ENCODE measurements at regions not wholly inside any gene's neighbourhood (a gene's known extent, or its start where the extent isn't known, plus 50 kb on each side); places are given as distances from the start of the nearest gene placed in this dataset.

DNA sequence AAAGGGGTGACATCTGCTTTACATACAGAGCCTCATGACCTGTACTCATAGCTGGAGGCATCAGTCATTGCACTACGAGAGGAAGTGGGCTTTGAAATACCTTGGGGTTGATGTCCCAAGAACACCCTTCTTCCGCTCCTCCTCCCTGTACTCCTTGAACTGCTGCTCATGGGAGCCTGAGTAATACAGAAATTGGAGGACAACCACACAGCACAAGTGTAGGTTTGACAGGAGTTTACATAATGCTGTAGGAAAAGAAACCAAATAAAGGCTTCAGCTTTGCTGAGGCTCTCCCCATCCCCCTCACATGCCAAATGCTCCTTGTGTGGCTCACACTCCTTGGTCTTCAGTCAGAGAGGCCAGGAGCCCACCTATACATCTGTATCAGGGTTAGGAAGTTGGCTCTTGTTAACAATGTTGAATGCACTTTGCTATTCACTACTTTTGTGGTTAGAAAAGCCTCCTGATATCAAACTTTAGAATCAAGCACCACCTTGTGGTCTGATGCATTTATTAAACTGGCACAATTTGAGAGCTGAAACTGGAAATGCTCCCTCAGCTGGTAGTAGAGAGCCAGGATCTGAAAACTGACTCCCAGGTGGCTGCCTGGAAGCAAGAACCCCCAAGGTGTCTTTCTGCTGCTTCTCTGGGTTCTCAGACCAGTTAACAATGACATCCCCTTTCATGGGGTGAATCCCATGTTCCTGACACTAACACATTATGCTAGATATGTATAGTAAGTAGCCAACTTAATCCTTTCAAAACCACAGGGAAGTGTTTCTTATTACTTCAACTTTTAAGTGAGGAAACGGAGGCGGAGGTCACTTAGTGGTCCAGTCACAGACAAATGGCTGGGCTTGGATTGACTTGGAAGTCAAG, 56.2 kb upstream of the EDN1 start:
- Histone ChIP-seq H2AFZ (ENCODE audit: low read depth, low read length) (peak overlapping the region; percentile 8), H3K9me1 (replicated peaks; ENCODE audit: control insufficient read depth, extremely low read depth, insufficient read depth, low read length) (no peaks in the 10 kb centered on the region), H3K27ac (ENCODE audit: insufficient read depth, low read depth, low read length) (no peak overlapping the region), H4K20me1 (replicated peaks; ENCODE audit: control insufficient read depth, extremely low read depth, insufficient read depth, low read length) (no peaks in the 10 kb centered on the region), H3K9ac (replicated peaks; ENCODE audit: extremely low read depth, insufficient read depth, low read length) (no peak overlapping the region), H3K9me3 (replicated peaks; ENCODE audit: control insufficient read depth, insufficient read depth, low read length) (no peaks in the 10 kb centered on the region), H3K4me2 (ENCODE audit: insufficient read depth, low read length) (no peak overlapping the region), H3K79me2 (ENCODE audit: control insufficient read depth, insufficient read depth, low read length) (no peaks in the 10 kb centered on the region), H3K4me1 (ENCODE audit: control insufficient read depth, extremely low read depth, insufficient read depth, low read length) (no peaks in the 10 kb centered on the region), H3K4me3 (replicated peaks in 1 of 3; ENCODE audit: insufficient read depth in 1 of 3, low read depth in 1 of 3, low read length in 3 of 3) (no peak overlapping the region), H3K27me3 (ENCODE audit: control insufficient read depth in 2 of 2, insufficient read depth in 2 of 2, low read length in 2 of 2) (no peaks in the 10 kb centered on the region), H3K36me3 (ENCODE audit: control insufficient read depth in 2 of 2, extremely low read depth in 1 of 2, insufficient read depth in 2 of 2, low read length in 2 of 2) (no peaks in the 10 kb centered on the region)
- intact Hi-C loops (cut with micrococcal nuclease): loop anchor here (1.0 to 5.0 kb wide), 8 partner anchors 55 to 649 kb away; no protein-coding TSS in a partner anchor
- dilution Hi-C loops (cut with MboI; ENCODE audit: extremely low pct_ligation_motif_present, low sequenced_read_pairs): no loop called here
- DNase-seq (ENCODE audit: low read depth, low spot score) (peak; percentile 86), FAIRE-seq (peak; percentile 87)
- CTCF ChIA-PET: interaction anchor here (0.5 to 2.8 kb wide), 71 partner anchors 11 to 659 kb away, joined by 3 to 120 read pairs (median 4); partner anchors contain the start of genes EDN1 and HIVEP1
- POLR2A ChIA-PET: interaction anchor here (0.6 to 1.2 kb wide), 4 partner anchors 8 to 584 kb away, joined by 3 to 5 read pairs (median 3); no protein-coding TSS in a partner anchor
- no TSS peak for BruUV-seq (replicated peaks)
- TF ChIP-seq, protein P1, sequence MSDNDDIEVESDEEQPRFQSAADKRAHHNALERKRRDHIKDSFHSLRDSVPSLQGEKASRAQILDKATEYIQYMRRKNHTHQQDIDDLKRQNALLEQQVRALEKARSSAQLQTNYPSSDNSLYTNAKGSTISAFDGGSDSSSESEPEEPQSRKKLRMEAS (IDR thresholded peaks at IDR 0.05; ENCODE audit: insufficient read depth, insufficient read length): no peak
- TF ChIP-seq, protein P2, sequence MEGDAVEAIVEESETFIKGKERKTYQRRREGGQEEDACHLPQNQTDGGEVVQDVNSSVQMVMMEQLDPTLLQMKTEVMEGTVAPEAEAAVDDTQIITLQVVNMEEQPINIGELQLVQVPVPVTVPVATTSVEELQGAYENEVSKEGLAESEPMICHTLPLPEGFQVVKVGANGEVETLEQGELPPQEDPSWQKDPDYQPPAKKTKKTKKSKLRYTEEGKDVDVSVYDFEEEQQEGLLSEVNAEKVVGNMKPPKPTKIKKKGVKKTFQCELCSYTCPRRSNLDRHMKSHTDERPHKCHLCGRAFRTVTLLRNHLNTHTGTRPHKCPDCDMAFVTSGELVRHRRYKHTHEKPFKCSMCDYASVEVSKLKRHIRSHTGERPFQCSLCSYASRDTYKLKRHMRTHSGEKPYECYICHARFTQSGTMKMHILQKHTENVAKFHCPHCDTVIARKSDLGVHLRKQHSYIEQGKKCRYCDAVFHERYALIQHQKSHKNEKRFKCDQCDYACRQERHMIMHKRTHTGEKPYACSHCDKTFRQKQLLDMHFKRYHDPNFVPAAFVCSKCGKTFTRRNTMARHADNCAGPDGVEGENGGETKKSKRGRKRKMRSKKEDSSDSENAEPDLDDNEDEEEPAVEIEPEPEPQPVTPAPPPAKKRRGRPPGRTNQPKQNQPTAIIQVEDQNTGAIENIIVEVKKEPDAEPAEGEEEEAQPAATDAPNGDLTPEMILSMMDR (IDR thresholded peaks at IDR 0.05; ENCODE audit: extremely low read depth in 1 of 2, insufficient read depth in 1 of 2, low read depth in 1 of 2, low read length in 2 of 2): peak; percentile 59 to 73

DNA sequence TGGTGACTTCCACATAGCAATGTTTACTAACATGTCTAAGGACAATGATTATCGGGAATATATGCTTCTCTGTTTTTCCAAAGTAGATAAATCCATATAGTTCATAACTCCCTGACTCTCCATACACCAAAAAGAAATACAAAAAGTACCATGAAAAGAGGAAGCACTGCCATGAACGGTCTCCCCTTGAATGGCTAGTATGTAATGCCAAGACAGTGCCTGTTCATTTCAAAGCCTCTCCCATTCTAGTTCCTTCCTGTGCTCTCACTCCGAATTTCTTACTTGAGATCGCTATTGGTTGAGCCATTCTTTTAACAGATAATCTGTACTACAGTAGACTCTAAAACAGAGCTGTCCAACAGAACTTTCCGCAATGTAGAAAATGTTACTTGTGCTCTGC, 54.8 kb upstream of the EDN1 start:
- Histone ChIP-seq H4K20me1 (replicated peaks; ENCODE audit: control insufficient read depth, extremely low read depth, insufficient read depth, low read length) (no peaks in the 10 kb centered on the region), H3K79me2 (ENCODE audit: control insufficient read depth, insufficient read depth, low read length) (no peaks in the 10 kb centered on the region), H3K9ac (replicated peaks; ENCODE audit: extremely low read depth, insufficient read depth, low read length) (no peak overlapping the region), H2AFZ (ENCODE audit: low read depth, low read length) (no peak overlapping the region), H3K4me1 (ENCODE audit: control insufficient read depth, extremely low read depth, insufficient read depth, low read length) (no peaks in the 10 kb centered on the region), H3K27ac (ENCODE audit: insufficient read depth, low read depth, low read length) (no peak overlapping the region), H3K9me1 (replicated peaks; ENCODE audit: control insufficient read depth, extremely low read depth, insufficient read depth, low read length) (no peaks in the 10 kb centered on the region), H3K9me3 (replicated peaks; ENCODE audit: control insufficient read depth, insufficient read depth, low read length) (no peaks in the 10 kb centered on the region), H3K27me3 (ENCODE audit: control insufficient read depth in 2 of 2, insufficient read depth in 2 of 2, low read length in 2 of 2) (no peaks in the 10 kb centered on the region), H3K4me3 (replicated peaks in 1 of 3; ENCODE audit: insufficient read depth in 1 of 3, low read depth in 1 of 3, low read length in 3 of 3) (no peak overlapping the region), H3K4me2 (ENCODE audit: insufficient read depth, low read length) (no peak overlapping the region), H3K36me3 (ENCODE audit: control insufficient read depth in 2 of 2, extremely low read depth in 1 of 2, insufficient read depth in 2 of 2, low read length in 2 of 2) (no peaks in the 10 kb centered on the region)
- dilution Hi-C loops (cut with MboI; ENCODE audit: extremely low pct_ligation_motif_present, low sequenced_read_pairs): no loop called here
- TF ChIP-seq POLR2AphosphoS5 (IDR thresholded peaks at IDR 0.05; ENCODE audit: insufficient read depth, low read depth, low read length): no peak
- TF ChIP-seq, protein P2 (IDR thresholded peaks at IDR 0.05; ENCODE audit: extremely low read depth in 1 of 2, insufficient read depth in 1 of 2, low read depth in 1 of 2, low read length in 2 of 2): no peak
- TF ChIP-seq, protein P1 (IDR thresholded peaks at IDR 0.05; ENCODE audit: insufficient read depth, insufficient read length): no peak
- no peak for TF ChIP-seq JUN (IDR thresholded peaks at IDR 0.05; ENCODE audit: borderline replicate concordance, insufficient read depth, insufficient read length, low read depth)
- no peak for TF ChIP-seq GATA2 (IDR thresholded peaks at IDR 0.05; ENCODE audit: insufficient read depth, insufficient read length, low read depth, low read length)
- no peak for TF ChIP-seq POLR2A (IDR thresholded peaks at IDR 0.05; ENCODE audit: low read depth, low read length)
- TF ChIP-seq EZH2 (IDR thresholded peaks at IDR 0.05; ENCODE audit: borderline replicate concordance, low read depth, low read length, severe bottlenecking): no peak
- TF ChIP-seq MYC (IDR thresholded peaks at IDR 0.05; ENCODE audit: low read depth, low read length): no peak
- no peak for TF ChIP-seq FOS (IDR thresholded peaks at IDR 0.05; ENCODE audit: borderline replicate concordance, insufficient read depth, low read length)
- DNase-seq (ENCODE audit: low read depth, low spot score) (no peak), FAIRE-seq (no peak)
- intact Hi-C loops (cut with micrococcal nuclease): loop anchor here (2.0 kb wide), 2 partner anchors 85 to 227 kb away; no protein-coding TSS in a partner anchor
- CTCF ChIA-PET: interaction anchor here (1.0 kb wide), 1 partner anchor 580 kb away, joined by 4 read pairs; no protein-coding TSS in a partner anchor
- POLR2A ChIA-PET: no interaction called here
- BruUV-seq (replicated peaks): no TSS peak

Data from endothelial cell of umbilical vein (primary cell).